ENCODE measurements at regions not wholly inside any gene's neighbourhood (a gene's known extent, or its start where the extent isn't known, plus 50 kb on each side); places are given as distances from the start of the nearest gene placed in this dataset.

GRCh38 chr1:209397910-209398309 lies 185.6 kb upstream of the CAMK1G start:
- Histone ChIP-seq H3F3A (ENCODE audit: insufficient read depth, low read depth) (peaks cover 31% of the 10 kb centered on the region), H3K27me3 (ENCODE audit: insufficient read depth, low read depth) (no peaks in the 10 kb centered on the region), H3K9me3 (ENCODE audit: insufficient read depth, low read depth) (no peaks in the 10 kb centered on the region), H3K4me2 (peak overlapping the region; percentile 71), H3K79me2 (ENCODE audit: low read depth) (no peaks in the 10 kb centered on the region), H2AFZ (no peak overlapping the region), H3K36me3 (ENCODE audit: low read depth) (no peaks in the 10 kb centered on the region), H3K4me3 (no peak overlapping the region; the same call in 1 of the 2 replicates), H4K20me1 (ENCODE audit: insufficient read depth) (no peaks in the 10 kb centered on the region), H3K4me1 (replicated peaks; ENCODE audit: insufficient read depth) (peaks cover 59% of the 10 kb centered on the region), H3K27ac (peak overlapping the region; percentile 99), H3K9me2 (ENCODE audit: insufficient read depth) (no peaks in the 10 kb centered on the region)
- intact Hi-C loops (cut with micrococcal nuclease; ENCODE audit: unreplicated experiment): loop anchor here (1.0 to 10.0 kb wide), 6 partner anchors 9 to 257 kb away; partner anchors contain the start of gene LAMB3
- BruUV-seq (replicated peaks): TSS peak; percentile 76
- POLR2A ChIA-PET (ENCODE audit: unreplicated experiment): interaction anchor here (0.5 to 1.7 kb wide), 10 partner anchors 8 to 41 kb away, joined by 3 to 77 read pairs (median 4); no protein-coding TSS in a partner anchor
- no peak for TF ChIP-seq CTCF (conservative IDR thresholded peaks at IDR 0.05)
- TF ChIP-seq EZH2 (IDR thresholded peaks at IDR 0.05; ENCODE audit: low read depth): no peak
- no peak for DNase-seq
- CTCF ChIA-PET: interaction anchor here (1.5 to 1.8 kb wide), 3 partner anchors 13 to 195 kb away, joined by 3 to 6 read pairs (median 5); no protein-coding TSS in a partner anchor

GRCh38 chr1:209398313-209398991 lies 185.1 kb upstream of the CAMK1G start:
- Histone ChIP-seq H3K27ac (peak overlapping the region; percentile 99), H3K9me2 (ENCODE audit: insufficient read depth) (no peaks in the 10 kb centered on the region), H3K79me2 (ENCODE audit: low read depth) (no peaks in the 10 kb centered on the region), H4K20me1 (ENCODE audit: insufficient read depth) (no peaks in the 10 kb centered on the region), H3K36me3 (ENCODE audit: low read depth) (no peaks in the 10 kb centered on the region), H2AFZ (no peak overlapping the region), H3K4me2 (peak overlapping the region; percentile 71), H3K4me1 (replicated peaks; ENCODE audit: insufficient read depth) (peaks cover 64% of the 10 kb centered on the region), H3K9me3 (ENCODE audit: insufficient read depth, low read depth) (no peaks in the 10 kb centered on the region), H3K4me3 (no peak overlapping the region; the same call in 1 of the 2 replicates), H3K27me3 (ENCODE audit: insufficient read depth, low read depth) (no peaks in the 10 kb centered on the region), H3F3A (ENCODE audit: insufficient read depth, low read depth) (peaks cover 36% of the 10 kb centered on the region)
- CTCF ChIA-PET: interaction anchor here (0.6 to 1.8 kb wide), 5 partner anchors 14 to 400 kb away, joined by 3 to 6 read pairs (median 3); no protein-coding TSS in a partner anchor
- intact Hi-C loops (cut with micrococcal nuclease; ENCODE audit: unreplicated experiment): loop anchor here (1.0 to 10.0 kb wide), 6 partner anchors 9 to 256 kb away; partner anchors contain the start of gene LAMB3
- no TSS peak for BruUV-seq (replicated peaks)
- TF ChIP-seq CTCF (conservative IDR thresholded peaks at IDR 0.05): no peak
- TF ChIP-seq EZH2 (IDR thresholded peaks at IDR 0.05; ENCODE audit: low read depth): no peak
- POLR2A ChIA-PET (ENCODE audit: unreplicated experiment): interaction anchor here (0.5 to 1.7 kb wide), 14 partner anchors 11 to 251 kb away, joined by 3 to 77 read pairs (median 4); no protein-coding TSS in a partner anchor
- peak; percentile 88 to 98 for DNase-seq

DNA sequence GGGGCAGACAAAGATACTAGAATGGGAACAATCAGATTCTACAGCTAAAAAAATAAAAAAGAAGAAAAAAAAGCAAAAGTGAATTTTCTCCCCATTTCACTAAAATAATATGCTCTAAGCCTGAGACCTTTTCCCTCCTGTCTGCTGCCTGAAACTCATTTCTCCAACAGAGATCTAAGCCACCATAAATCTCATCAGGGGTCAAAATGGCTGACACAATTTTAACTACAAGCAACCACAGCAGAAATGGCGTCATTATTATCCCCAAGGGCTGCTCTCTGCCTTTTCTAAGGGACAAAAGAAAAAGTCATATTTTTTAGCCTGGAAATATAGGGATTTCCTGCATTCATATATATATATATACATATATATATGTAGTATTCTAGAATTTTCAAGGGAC lies 183.7 kb upstream of the CAMK1G start:
- ChIA-PET POLR2A (ENCODE audit: unreplicated experiment) (no interaction called here), CTCF (no interaction called here)
- Histone ChIP-seq H3K9me3 (ENCODE audit: insufficient read depth, low read depth) (no peaks in the 10 kb centered on the region), H3F3A (ENCODE audit: insufficient read depth, low read depth) (peaks cover 50% of the 10 kb centered on the region), H4K20me1 (ENCODE audit: insufficient read depth) (no peaks in the 10 kb centered on the region), H3K27ac (peak overlapping the region; percentile 99), H3K4me3 (no peak overlapping the region), H3K9me2 (ENCODE audit: insufficient read depth) (no peaks in the 10 kb centered on the region), H3K36me3 (ENCODE audit: low read depth) (no peaks in the 10 kb centered on the region), H3K79me2 (ENCODE audit: low read depth) (no peaks in the 10 kb centered on the region), H2AFZ (peak overlapping the region; percentile 10; the same call in 1 of the 2 replicates), H3K4me2 (peak overlapping the region; percentile 71), H3K4me1 (replicated peaks; ENCODE audit: insufficient read depth) (peaks cover 78% of the 10 kb centered on the region), H3K27me3 (ENCODE audit: insufficient read depth, low read depth) (no peaks in the 10 kb centered on the region)
- DNase-seq: no peak
- intact Hi-C loops (cut with micrococcal nuclease; ENCODE audit: unreplicated experiment): loop anchor here (10.0 kb wide), 1 partner anchor 255 kb away; the partner anchor contains the start of gene LAMB3
- TF ChIP-seq EZH2 (IDR thresholded peaks at IDR 0.05; ENCODE audit: low read depth): no peak
- TF ChIP-seq CTCF (conservative IDR thresholded peaks at IDR 0.05): no peak
- no TSS peak for BruUV-seq (replicated peaks)

All from PC-9 (cell line).